GM19372 (cell line): ENCODE measurements at regions not wholly inside any gene's neighbourhood (a gene's known extent, or its start where the extent isn't known, plus 50 kb on each side); places are given as distances from the start of the nearest gene placed in this dataset.

Experiments
- ATAC-seq: cut with Tn5 transposase; IDR thresholded peaks from one replicate; pipeline ENCODE4 v1.9.1; 2021; ENCODE audit warnings: mild to moderate bottlenecking, low read depth, moderate library complexity; ENCODE audit not compliant: unreplicated experiment

DNA sequence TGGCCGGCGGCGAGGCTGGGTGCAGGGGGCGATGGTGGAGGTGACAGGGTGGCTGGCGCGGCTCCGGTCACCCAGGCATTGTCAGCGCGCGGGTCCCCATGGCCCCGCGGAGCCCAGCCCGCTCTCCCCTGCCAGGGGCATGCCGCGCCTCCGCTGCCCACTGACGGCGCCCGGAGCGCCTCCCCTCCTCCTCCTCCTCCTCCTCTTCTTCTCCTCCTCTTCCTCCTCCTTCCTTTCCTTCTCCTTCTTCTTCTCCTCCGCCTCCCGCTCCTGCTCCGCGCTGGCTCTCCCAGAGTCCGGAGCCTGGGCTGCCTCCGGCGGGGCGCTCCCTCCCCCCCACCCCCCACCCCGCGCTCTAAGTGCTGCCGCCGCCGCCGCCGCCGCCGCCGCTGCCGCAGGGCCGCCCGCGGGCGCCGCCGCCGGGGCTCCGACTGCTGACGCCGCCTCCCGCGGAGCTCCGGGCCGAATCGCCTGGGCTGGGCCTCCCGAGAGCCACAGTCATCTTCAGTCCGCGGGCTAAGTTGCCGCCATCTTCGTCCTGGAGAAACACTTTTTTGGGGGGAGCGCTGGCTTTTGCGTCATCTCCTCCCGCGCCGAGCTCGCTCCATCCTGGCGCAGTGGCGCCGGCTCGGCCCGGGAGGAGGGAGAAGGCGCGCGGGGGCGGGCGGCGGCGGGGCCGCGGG lies 348.3 kb downstream of the LIG4 start:
- ATAC-seq: no peak

DNA sequence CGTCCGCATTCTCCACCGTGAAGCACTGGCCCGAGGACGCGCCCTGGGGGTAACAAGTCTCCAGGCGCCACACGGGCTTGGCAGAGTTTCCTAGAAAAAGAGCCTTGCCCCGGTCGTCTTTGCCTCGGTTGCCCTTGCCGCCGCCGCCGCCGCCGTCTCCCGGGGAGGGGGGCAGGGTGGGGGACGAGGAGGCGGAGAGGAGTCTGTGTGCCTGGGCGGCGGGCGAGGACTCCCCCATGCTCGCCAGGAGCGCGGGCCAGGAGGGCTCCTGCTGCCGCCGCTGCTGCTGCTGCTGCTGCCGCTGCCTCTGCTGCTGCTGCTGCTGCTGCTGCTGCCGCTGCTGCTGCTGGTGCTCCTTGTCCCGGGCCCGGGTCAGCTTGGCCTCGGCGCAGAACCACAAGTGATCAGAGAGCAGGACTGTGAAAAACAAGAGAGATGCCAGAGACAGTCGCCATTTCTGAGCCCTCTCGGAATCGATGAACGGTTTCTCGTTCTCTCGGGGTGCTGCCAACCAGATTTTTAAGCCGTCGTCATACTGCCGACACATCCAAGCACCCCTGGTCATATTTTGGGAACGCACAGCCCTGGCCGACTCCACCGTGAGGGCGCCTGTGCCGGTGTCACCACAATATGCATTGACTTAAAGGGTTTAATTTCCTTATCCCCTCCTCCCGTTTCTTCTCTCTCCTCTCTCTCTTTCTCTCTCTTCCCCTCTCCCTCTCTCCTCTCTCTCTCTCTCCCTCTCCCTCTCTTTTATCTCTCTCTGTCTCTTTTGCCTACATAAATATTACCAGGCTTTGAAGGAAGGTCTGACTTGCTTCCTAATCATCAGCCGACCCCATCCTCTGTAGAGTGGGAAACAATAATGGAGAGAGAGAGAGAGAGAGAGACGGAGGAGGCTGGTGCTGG lies 349.1 kb downstream of the LIG4 start:
- no peak for ATAC-seq

GRCh38 chr13:107865643-107866031 lies 349.7 kb downstream of the LIG4 start:
- no peak for ATAC-seq

GRCh38 chr13:107865318-107865575 lies 350.1 kb downstream of the LIG4 start:
- no peak for ATAC-seq

DNA sequence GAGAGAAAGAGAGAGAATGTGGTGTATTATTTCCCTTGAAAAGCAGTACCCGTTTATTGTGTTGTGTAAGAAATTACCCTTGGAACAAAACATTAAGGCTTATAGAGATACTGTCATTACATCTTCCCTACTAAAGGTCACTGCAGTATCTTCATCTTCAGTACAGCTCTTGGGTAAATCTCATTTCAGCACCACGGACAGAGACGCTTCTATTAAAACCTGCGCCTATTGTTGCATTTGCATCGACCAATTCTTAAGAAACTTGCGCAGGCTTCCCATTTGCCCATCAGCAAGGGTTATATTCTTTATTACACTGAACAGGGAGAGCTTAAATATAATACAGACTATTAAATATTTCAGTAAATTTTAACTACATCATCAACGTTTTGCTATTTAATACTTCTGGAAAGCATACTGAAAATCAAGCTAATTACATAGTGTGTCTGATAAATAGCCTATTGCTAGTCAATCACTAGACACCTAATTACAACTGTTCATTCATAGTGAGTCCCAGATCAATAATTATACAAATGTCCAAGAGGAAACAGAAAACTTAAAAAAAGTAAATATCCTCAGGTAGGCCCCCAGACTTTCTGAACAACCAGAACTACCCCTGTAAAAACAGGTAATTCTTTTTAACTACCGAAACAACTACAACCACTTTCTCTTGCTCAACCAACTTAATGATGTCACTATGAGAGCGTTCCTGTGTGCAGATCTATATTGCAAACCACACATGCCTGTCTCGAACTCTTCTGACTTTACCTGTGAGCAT lies 350.6 kb downstream of the LIG4 start:
- no peak for ATAC-seq

DNA sequence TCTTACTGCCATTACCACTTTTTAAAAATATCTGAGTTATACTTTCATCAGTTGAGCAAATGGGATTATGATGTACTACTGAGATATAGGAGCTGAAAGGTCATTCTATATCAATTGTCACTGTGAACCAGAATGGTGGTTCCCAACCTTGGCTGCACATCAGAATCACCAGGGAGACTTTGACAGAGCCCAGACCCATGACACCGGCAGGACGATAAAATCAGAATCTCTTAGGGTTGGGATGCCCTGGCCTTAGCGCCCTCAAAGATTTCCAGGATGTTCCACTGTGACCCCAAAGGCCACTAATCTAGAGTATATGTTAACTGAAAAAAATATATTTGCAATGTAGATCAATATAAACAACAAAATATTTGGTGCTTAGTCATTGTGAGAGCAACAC lies 355.1 kb downstream of the LIG4 start:
- no peak for ATAC-seq

DNA sequence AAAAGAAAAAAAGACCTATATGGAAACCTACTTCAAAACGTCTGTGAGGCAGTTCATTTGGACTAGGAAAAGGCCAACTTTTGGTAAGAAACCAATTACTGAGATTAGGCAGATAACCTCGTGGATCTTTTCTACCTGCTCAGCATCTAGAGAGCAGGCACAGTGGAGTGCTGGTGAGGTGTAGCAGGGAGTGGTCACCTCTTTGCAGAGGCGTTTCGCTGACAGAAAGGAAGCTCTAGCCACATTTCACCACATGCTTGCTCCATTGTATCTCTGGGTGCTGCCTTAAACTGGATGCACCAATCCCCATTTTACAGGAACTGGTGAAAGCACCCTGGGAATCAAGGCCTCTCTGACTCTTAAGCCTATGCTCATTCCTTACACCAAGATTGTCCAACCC lies 360.5 kb downstream of the LIG4 start:
- ATAC-seq: no peak

DNA sequence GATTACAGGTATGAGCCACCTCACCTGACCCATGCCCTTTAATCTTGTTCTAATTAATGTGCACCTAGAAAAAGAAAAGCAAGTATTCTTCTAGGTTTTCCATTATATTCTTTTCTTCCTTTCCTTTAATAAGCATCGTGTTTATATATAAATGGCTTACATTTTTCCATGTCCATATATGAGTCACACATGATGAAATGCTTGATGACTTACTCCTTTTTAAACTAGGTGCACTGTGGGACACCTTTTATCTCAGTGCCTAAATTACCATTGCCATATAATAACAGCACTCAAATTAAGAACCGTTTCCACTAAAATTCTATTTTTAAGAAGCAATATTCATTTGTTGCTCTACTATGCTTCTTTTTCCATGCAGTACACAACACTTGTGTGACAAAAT lies 363.3 kb downstream of the LIG4 start:
- ATAC-seq: no peak

GRCh38 chr13:107851670-107852069 lies 363.7 kb downstream of the LIG4 start:
- ATAC-seq: no peak

GRCh38 chr13:107847406-107847805 lies 367.9 kb downstream of the LIG4 start:
- ATAC-seq: no peak

- ATAC-seq: no peak
These were observed 368.7 kb downstream of the LIG4 start for GRCh38 chr13:107846642-107847041.

DNA sequence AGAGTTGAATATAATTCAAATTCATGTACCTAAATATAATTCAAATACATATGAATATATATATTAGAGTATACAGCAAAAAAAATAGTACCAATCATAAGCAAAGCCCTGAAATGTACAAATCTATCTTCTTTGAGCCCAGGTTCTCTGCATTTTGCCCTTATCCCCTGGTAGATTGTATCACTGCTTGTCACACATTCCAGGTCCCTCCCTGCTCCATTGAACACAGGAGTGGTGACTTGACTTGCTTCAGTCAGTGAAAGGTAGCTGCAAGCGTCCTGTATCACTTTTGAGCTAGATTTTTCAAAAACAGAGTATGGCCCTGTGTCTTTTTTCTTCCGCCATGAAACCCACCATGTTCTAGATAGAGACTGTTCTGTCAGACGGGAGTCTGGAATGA lies 369.4 kb downstream of the LIG4 start:
- ATAC-seq: no peak

GRCh38 chr13:107843681-107844080 lies 371.7 kb downstream of the LIG4 start:
- ATAC-seq: no peak

DNA sequence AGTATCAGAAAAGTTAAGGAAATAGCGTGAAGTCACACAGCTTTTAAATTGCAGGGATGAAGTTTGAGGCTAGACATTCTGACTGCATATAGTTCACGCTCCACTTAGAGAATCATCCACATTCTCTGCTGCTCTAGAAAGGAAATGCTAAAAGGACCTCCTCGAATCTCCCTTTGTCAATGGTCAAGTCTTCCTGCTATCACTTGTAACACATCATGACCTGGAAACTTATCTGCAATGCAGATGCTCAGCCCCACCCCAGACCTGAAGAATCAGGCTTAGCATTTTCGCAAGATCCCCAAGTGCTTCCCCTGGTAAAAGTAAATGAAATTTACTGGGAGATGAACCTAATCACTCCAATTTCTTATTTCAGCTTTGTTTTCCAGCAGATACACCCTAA lies 372.1 kb downstream of the LIG4 start:
- ATAC-seq: no peak

DNA sequence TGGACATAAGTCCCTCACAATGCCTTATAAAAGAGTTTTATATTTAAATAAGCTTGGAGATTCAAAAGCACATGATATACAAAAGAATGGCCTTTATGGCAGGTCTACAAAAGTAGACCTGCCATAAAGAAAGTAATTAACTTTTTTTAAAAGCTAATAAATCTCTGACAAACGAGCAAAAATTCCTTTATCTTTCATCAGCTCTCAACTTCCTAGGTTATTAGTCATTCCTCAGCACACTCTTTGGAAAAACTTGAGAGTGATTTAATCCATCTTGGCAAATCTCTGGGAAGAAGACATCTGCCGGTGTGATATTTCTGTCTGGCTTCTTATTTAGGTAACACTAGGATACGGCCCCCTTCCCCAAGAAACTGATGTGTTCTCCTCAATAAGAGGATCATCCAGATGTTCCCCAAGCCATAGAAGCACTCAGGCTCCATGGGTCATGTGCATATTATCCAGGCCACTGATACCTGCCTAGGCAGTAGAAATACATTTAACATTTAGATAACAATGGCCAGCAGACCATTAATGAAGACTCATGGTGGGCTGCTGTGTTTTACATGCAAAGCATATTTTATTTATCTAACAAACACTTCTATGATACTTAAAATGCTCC lies 372.7 kb downstream of the LIG4 start:
- no peak for ATAC-seq

DNA sequence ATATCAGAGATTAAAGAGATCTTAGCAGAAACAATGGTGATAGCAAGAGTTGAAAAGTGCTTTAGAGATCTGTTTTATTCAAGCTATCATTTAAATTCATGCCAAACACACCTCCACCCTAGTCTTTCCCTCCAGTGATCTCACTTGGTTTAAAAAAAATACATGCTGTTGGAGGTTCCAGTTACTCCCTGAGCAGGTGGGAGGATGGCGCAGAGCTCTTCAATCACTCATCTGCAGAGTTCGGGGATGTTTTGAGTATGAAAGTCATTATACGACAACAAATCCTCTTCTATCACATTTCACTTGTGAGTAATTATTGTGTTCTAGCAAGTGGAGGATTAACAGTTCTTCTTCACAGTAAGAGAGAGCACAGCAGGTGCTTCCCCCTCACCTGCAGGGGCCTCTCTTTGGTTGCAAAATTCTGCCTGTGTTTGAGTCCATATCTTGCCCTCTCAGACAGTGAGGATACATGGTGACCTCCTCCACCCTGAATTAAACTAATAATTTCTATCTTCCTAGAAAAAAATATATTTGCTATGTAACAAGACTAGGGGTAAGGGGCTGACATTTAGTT lies 376.7 kb downstream of the LIG4 start:
- ATAC-seq: no peak

DNA sequence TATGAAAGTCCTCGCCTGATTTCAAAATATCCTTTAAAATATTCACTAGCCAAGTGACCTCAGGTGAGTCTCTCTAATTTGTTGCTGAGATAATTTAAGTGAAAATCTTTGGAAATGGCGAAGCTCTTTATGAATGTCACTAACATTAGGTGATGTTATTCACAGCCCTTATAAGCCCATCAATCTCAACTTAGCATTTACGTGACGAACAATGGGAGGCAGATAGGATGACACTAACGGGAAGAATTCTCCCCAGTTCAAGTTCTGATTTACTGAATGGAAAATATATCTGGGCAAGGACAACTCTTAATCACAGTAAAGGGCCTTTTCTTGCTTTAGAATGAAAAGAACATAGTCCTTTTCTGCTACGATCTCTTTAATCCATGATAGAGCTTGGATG lies 378.7 kb downstream of the LIG4 start:
- ATAC-seq: no peak

DNA sequence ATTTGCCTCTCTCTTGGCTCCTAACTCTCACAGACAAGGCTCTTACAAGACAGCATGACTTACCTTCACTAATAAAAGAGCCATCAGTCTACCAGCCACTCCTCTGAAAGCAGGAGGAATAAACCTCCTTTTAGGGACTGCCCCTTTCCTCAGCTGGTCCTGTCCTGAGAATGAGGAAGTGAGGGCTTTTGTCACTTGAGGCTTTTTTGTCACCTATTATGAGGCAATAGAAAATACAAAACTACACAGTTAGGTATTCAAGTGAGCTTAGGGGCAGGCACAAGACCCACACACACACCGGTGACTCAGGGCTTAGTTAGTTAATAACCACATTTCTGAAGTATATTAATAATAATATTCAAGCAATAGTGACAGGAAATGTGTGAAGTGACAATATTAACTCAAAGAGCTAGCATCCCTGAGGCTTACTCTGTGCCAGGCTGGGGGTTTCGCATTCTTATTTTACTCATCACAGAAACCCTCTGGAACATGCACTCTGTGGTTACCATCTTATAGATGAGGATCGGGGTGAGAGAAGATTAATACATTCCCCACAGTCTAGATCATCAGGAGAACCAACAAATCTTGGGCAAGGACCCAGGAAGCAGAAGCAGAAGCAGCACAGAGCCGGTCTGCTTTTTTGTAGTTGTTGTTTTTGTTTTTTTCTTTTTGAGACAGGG lies 379.9 kb downstream of the LIG4 start:
- ATAC-seq: no peak

DNA sequence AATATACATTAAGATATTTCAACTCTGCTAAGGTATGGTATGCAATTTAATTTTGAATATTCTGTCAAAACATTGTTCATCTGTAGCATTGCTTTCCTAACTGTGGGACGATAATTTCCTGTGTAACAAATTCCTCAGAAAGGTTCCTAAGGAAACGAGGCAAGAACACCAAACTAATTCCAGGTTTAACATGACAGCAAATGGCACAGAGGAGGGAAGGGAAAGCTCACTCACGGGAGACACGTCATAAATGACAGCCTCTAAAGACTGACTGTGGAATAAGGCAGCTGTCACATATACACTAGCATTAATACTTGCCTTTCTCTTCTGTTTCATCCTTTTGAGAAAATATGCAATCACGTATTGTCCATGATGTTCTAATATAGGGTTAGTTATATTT lies 380.6 kb downstream of the LIG4 start:
- no peak for ATAC-seq

- no peak for ATAC-seq
These were observed 381.1 kb downstream of the LIG4 start for GRCh38 chr13:107834281-107834680.
